Fibroblast of pulmonary artery (primary cell): ENCODE measurements at regions not wholly inside any gene's neighbourhood (a gene's known extent, or its start where the extent isn't known, plus 50 kb on each side); places are given as distances from the start of the nearest gene placed in this dataset.

ENCODE experiments used
- DNase-seq: peaks from one replicate; pipeline ENCODE4 v3.0.0-alpha.2; 2010; ENCODE audit warnings: low read depth
- H3K4me3 ChIP-seq: replicated peaks from 2 replicates; pipeline ENCODE4 v1.5.1; 2011; ENCODE audit warnings: low read depth, mild to moderate bottlenecking, control low read depth, low read length, moderate library complexity
- TF ChIP-seq, protein P1 (sequence below): IDR thresholded peaks from 2 replicates; pipeline ENCODE4 v1.5.1; 2011; ENCODE audit warnings: mild to moderate bottlenecking, control low read depth, low read length, inconsistent platforms; ENCODE audit errors: missing control alignments

DNA sequence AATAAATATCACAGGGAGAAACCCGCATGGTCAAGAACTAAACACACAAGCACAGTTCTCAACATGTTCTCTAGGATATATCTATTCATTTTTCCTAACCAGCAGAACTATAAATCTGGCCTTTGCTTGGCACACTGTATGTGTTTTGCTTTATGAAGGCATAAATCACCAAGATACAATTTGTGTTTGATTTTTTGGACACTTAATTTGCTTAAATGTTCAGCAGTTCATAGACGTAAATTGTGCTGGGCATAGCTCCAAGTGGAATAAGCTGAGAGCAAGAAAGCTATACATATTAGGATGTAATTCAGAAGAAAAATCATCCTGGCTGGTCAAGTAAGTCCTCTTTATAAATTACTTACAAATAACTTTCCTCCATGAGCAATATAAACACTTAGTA, 341.5 kb upstream of the ATP5MC3 start:
- DNase-seq = no peak
- TF ChIP-seq, protein P1, sequence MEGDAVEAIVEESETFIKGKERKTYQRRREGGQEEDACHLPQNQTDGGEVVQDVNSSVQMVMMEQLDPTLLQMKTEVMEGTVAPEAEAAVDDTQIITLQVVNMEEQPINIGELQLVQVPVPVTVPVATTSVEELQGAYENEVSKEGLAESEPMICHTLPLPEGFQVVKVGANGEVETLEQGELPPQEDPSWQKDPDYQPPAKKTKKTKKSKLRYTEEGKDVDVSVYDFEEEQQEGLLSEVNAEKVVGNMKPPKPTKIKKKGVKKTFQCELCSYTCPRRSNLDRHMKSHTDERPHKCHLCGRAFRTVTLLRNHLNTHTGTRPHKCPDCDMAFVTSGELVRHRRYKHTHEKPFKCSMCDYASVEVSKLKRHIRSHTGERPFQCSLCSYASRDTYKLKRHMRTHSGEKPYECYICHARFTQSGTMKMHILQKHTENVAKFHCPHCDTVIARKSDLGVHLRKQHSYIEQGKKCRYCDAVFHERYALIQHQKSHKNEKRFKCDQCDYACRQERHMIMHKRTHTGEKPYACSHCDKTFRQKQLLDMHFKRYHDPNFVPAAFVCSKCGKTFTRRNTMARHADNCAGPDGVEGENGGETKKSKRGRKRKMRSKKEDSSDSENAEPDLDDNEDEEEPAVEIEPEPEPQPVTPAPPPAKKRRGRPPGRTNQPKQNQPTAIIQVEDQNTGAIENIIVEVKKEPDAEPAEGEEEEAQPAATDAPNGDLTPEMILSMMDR = no peak
- H3K4me3 ChIP-seq = no peak overlapping the region

DNA sequence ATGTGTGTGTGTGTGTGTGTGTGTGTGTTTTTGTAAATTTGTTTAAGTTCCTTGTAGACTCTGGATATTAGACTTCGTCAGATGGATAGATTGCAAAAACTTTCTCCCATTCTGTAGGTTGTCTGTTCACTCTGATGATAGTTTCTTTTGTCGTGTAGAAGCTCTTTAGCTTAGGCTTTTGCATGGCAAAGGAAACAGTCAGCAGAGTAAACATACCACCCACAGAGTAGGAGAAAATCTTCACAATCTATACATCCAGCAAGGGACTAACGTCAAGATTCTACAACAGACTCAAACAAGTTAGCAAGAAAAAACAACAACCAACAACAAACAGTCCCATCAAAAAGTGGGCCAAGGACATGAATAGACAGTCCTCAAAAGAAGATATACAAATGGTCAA, 336.7 kb upstream of the ATP5MC3 start:
- TF ChIP-seq, protein P1 = no peak
- no peak for DNase-seq
- H3K4me3 ChIP-seq = no peak overlapping the region

DNA sequence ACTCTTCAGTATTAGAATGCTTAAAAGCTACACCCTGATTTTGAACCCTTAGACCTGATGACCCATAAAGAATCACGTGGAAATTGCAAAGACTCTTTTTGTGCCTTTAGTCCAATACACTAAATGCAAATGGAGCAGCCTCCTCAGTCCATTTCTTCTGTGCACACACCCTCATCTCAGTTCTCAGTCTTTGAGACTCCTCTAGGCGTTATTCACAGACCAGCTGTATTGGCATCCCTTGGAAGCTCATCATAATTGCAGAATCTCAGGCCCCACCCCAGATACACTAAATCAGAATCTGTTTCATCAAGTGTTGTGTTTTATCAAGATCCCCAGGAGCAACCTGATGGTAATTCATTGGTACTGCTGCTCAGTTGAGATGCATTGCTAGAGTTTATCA, 335.0 kb upstream of the ATP5MC3 start:
- no peak for DNase-seq
- TF ChIP-seq, protein P1 = no peak

DNA sequence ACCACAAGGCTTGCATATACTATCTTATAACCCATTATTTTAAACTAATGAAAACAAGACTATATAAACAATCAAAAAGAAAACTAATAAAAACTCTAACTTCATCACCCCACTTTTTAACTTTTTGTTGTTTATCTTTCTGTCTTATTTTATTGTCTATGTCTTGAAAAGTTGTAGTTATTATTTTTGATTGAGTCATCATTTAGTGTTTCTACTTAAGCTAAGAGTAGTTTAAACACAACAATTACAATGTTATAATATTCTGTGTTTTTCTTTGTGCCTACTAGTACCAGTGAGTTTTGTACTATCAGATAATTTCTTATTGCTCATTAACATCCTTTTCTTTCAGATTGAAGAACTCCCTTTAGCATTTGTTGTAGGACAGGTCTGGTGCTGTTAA, 318.7 kb upstream of the ATP5MC3 start:
- no peak for DNase-seq
- H3K4me3 ChIP-seq = no peak overlapping the region
- TF ChIP-seq, protein P1 = no peak

More for the DNA sequence above, 335.0 kb upstream of the ATP5MC3 start:
- no peak overlapping the region for H3K4me3 ChIP-seq

DNA sequence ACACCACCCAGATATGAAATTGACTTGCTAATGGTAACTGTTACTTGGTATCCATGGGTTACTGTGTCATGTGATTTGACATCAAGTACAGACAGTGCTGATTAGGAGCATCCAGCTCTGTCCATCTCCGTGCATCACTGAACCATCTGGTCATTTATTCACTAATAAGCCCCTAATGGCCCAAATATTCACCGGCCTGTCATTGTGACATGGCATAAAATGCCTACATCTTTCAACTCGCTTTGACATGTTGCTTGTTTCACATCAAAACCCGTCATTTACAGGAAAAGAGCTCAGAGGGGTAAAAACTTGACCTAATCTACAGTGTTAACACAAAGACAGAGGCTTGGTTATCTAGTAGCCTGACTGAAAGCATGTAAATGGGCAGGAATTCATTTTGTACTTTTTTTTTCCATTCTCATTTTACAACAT, 308.9 kb upstream of the ATP5MC3 start:
- TF ChIP-seq, protein P1 = no peak
- no peak overlapping the region for H3K4me3 ChIP-seq
- no peak for DNase-seq

DNA sequence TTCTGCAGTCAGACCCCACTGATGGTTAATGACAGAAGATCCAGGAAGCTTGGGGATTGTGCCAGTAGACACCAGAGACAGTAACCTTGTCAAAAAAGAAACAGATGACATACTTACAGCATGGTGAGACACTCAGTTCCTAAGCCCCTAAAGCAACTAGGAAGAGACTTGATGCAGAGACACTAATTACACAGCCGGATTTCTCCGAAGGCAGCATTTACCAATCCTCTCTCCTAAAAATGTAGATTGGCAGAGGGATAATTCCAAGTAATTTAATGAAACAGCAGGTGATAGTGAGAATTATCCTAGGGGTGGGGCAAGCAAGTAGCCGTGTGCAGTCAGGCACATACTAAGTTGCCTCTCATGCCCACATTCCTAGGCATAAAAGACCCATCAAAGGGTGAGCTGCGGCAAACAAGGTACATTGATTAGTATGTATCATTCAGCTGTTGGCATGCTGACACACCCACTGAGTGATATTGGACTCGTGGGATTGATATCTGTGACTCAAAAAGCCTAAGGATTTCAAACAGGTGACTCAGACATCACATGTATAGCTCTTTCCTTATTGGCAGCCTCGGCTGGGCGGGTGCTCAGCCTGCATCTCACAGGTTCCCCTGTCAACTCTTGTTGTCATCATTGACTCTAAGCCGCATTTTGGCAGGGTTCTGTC, 296.7 kb upstream of the ATP5MC3 start:
- no peak for DNase-seq
- TF ChIP-seq, protein P1 = no peak
- no peak overlapping the region for H3K4me3 ChIP-seq

DNA sequence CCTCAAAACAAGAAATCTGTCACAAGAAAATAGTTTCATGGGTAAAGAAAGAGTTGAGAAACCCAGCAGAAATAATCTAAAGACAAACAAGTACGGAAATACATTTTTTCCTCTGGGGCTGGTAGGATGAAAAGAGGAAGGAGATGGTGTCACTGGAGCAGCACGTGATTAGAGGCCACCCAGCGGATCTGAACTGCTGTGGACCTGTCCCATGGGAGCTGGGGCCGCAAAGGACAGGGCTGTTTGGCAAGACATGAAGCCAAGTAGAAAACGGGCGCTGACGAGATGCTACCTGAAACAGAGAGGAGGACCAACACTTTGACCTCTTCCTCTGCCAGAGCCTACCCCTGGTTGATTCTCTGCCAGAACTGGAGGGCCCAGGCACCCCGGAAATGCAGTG, 295.4 kb upstream of the ATP5MC3 start:
- no peak for DNase-seq
- H3K4me3 ChIP-seq = no peak overlapping the region
- TF ChIP-seq, protein P1 = no peak
